GM23248 (cell line): ENCODE measurements at regions not wholly inside any gene's neighbourhood (a gene's known extent, or its start where the extent isn't known, plus 50 kb on each side); places are given as distances from the start of the nearest gene placed in this dataset.
"Not testable (repeated sequence)": the region's sequence is repeated elsewhere in the genome, so short reads cannot be mapped to it uniquely, and the experiment has no call there.

Experiments
- DNase-seq: peaks from one replicate; pipeline ENCODE4 v3.0.0-alpha.2; 2015
- H2AFZ ChIP-seq: fragments of 200-600 bp; sonication (generic); 2 replicates; pipeline ENCODE4 v1.6.1; 2016; ENCODE audit warnings: antibody characterized with exemption
- H3F3A ChIP-seq: fragments of 200-600 bp; sonication (generic); 2 replicates; pipeline ENCODE4 v1.6.1; 2016; ENCODE audit warnings: mild to moderate bottlenecking, antibody characterized with exemption, mixed run types; ENCODE audit not compliant: insufficient read depth
- H3K27ac ChIP-seq: fragments of 200-600 bp; sonication (generic); 2 replicates; pipeline ENCODE4 v1.5.1; 2016; ENCODE audit warnings: mild to moderate bottlenecking
- H3K27me3 ChIP-seq: fragments of 200-600 bp; sonication (generic); replicated peaks from 2 replicates; pipeline ENCODE4 v1.6.1; 2016; ENCODE audit warnings: mild to moderate bottlenecking; ENCODE audit not compliant: insufficient read depth
- H3K36me3 ChIP-seq: fragments of 200-600 bp; sonication (generic); 2 replicates; pipeline ENCODE4 v1.6.1; 2016; ENCODE audit warnings: low read depth, mild to moderate bottlenecking
- H3K4me1 ChIP-seq: fragments of 200-600 bp; sonication (generic); 2 replicates; pipeline ENCODE4 v1.6.1; 2016; ENCODE audit warnings: mild to moderate bottlenecking; ENCODE audit not compliant: insufficient read depth
- H3K4me2 ChIP-seq: fragments of 200-600 bp; sonication (generic); one replicate; pipeline ENCODE4 v1.6.1; 2016; ENCODE audit warnings: mild to moderate bottlenecking; ENCODE audit not compliant: unreplicated experiment
- H3K4me3 ChIP-seq: fragments of 200-600 bp; sonication (generic); 2 replicates; pipeline ENCODE4 v1.5.1; 2016; ENCODE audit warnings: mild to moderate bottlenecking
- H3K79me2 ChIP-seq: fragments of 200-600 bp; sonication (generic); 2 replicates; pipeline ENCODE4 v1.6.1; 2016; ENCODE audit warnings: mild to moderate bottlenecking; ENCODE audit not compliant: insufficient read depth
- H3K9ac ChIP-seq: fragments of 200-600 bp; sonication (generic); 2 replicates; pipeline ENCODE4 v1.6.1; 2016; ENCODE audit warnings: mild to moderate bottlenecking
- H3K9me2 ChIP-seq: fragments of 200-600 bp; sonication (generic); 2 replicates; pipeline ENCODE4 v1.6.1; 2016; ENCODE audit warnings: mixed run types, mild to moderate bottlenecking, moderate library complexity; ENCODE audit not compliant: insufficient read depth
- H3K9me3 ChIP-seq: fragments of 200-600 bp; sonication (generic); one replicate; pipeline ENCODE4 v1.6.1; 2017; ENCODE audit warnings: low read depth
- H4K20me1 ChIP-seq: fragments of 200-600 bp; sonication (generic); 2 replicates; pipeline ENCODE4 v1.6.0; 2016; ENCODE audit not compliant: insufficient read depth
- EZH2 ChIP-seq: fragments of 200-600 bp; sonication (generic); IDR thresholded peaks from 2 replicates; pipeline ENCODE4 v1.6.1; 2018; ENCODE audit warnings: antibody characterized with exemption, mild to moderate bottlenecking; ENCODE audit not compliant: insufficient read depth, poor library complexity, severe bottlenecking
- EZH2phosphoT487 ChIP-seq: fragments of 200-600 bp; sonication (generic); IDR thresholded peaks from 2 replicates; pipeline ENCODE4 v1.6.1; 2018; ENCODE audit warnings: antibody characterized with exemption, moderate library complexity, mild to moderate bottlenecking, low read depth; ENCODE audit not compliant: insufficient read depth
- WGBS, 2 experiments: methylation state at CpG; one replicate each; pipeline ENCODE4 v1.1.6; 2015 to 2017; ENCODE audit warnings: low lambda C conversion rate in 2 of 2, low coverage in 1 of 2; ENCODE audit errors: missing lambda C conversion rate in 2 of 2; 5-methylcytosine and 5-hydroxymethylcytosine counted together
- in situ Hi-C: fragments of 300-500 bp; cut with MboI; formaldehyde crosslinking; loops from 2 replicates; pipeline ENCODE4 v1.15.0; 2020

DNA sequence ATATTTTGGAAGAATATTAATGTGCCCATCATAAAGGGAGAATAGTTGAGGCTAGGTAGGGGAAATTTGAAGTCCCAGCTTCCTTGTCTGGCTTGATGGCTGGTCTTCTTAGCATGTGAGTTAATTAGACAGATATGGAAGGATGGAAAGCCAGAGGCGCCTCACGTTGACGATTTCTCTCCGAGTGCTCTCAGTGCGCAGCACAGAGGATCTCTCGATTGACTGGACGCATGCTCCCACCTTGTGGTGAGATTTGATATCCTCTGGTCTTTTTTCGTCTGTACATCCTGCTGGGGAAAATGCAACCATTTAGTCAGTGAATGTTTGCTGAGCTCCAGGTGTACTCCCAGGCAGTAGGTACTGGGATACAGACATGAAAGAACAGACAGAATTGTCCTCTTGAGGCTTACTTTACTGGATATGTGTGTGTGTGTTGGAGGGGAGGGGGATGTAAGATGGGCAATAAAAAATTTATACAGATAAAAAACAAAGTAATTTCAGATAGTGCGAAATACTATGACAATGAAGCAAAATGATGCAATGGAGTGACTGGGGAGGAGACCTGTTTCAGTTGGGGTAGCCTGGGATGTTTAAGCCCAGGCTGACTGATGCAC lies 66.9 kb upstream of the ZNG1B start:
- Histone ChIP-seq H4K20me1 (no peaks in the 10 kb centered on the region), H2AFZ (peak overlapping the region; percentile 60), H3K27me3 (no peaks in the 10 kb centered on the region), H3K9ac (no peak overlapping the region), H3K4me3 (no peak overlapping the region), H3K4me2 (peak overlapping the region; percentile 38), H3K79me2 (no peaks in the 10 kb centered on the region), H3K4me1 (no peaks in the 10 kb centered on the region), H3K27ac (no peak overlapping the region), H3K36me3 (no peaks in the 10 kb centered on the region), H3K9me2 (no peaks in the 10 kb centered on the region), H3F3A (no peaks in the 10 kb centered on the region), H3K9me3 (no peaks in the 10 kb centered on the region)
- in situ Hi-C loops, result loop anchor here (10.0 to 25.0 kb wide), 2 partner anchors 108 to 166 kb away; no protein-coding TSS in a partner anchor
- no peak for TF ChIP-seq EZH2phosphoT487
- DNase-seq, result peak; percentile 83
- WGBS, 2 experiments, result 13 to 14% methylated on average over 9 of the region's 9 CpGs

- no peak for DNase-seq
- TF ChIP-seq EZH2, result no peak
- TF ChIP-seq EZH2phosphoT487, result no peak
- Histone ChIP-seq H3K27me3 (no peaks in the 10 kb centered on the region), H3K4me1 (no peaks in the 10 kb centered on the region), H4K20me1 (no peaks in the 10 kb centered on the region), H3K27ac (no peak overlapping the region), H3K4me2 (peak overlapping the region; percentile 38), H3K9ac (no peak overlapping the region), H3K36me3 (no peaks in the 10 kb centered on the region), H3F3A (no peaks in the 10 kb centered on the region), H3K79me2 (no peaks in the 10 kb centered on the region), H3K4me3 (no peak overlapping the region), H3K9me3 (no peaks in the 10 kb centered on the region), H3K9me2 (no peaks in the 10 kb centered on the region), H2AFZ (peak overlapping the region; percentile 60)
- 56 to 62% methylated on average over 5 of the region's 5 CpGs for WGBS, 2 experiments
- in situ Hi-C loops, result loop anchor here (10.0 to 25.0 kb wide), 2 partner anchors 108 to 165 kb away; no protein-coding TSS in a partner anchor
Observed at GRCh38 chr2:113370030-113370429, 67.5 kb upstream of the ZNG1B start.

- H3K9me2 ChIP-seq, H3K9ac ChIP-seq, H3K79me2 ChIP-seq, H2AFZ ChIP-seq, H4K20me1 ChIP-seq, DNase-seq, H3K36me3 ChIP-seq, H3K27me3 ChIP-seq, H3K9me3 ChIP-seq, H3K4me2 ChIP-seq, H3K27ac ChIP-seq, H3K4me1 ChIP-seq, H3K4me3 ChIP-seq, H3F3A ChIP-seq: not testable (repeated sequence)
- in situ Hi-C loops, result loop anchor here (25.0 kb wide), 1 partner anchor 106 kb away; no protein-coding TSS in a partner anchor
Observed at GRCh38 chr2:113368581-113368980, 68.9 kb upstream of the ZNG1B start.

DNA sequence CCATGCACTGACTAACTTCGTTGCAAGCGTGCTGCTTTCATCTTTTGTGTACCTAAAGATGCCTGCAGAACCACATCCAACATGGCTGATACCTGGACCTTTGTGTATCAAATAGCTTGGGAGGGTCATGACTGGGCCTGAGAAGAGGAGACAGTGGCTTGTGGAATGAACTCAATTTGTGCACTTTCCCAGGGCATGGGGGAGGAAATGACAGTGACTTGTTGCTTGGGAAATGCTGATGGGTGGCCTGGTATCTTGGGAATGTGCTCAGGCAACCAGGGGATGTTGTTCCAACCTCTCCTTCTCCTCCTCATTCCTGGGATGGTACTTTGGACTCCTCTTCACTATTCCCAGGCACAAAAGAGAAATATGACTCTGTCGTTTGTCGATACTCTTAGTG lies 70.7 kb upstream of the ZNG1B start:
- not testable (repeated sequence) for H2AFZ ChIP-seq, H3K4me3 ChIP-seq, H3K36me3 ChIP-seq, H3K27me3 ChIP-seq, DNase-seq, H3K4me2 ChIP-seq, H3K79me2 ChIP-seq, H3K9me2 ChIP-seq, H3K9me3 ChIP-seq, H3K9ac ChIP-seq, H4K20me1 ChIP-seq, H3K27ac ChIP-seq, H3K4me1 ChIP-seq, H3F3A ChIP-seq
- WGBS, 2 experiments, result 90% methylated on average over 4 of the region's 4 CpGs
- in situ Hi-C loops, result loop anchor here (25.0 kb wide), 1 partner anchor 105 kb away; no protein-coding TSS in a partner anchor

GRCh38 chr2:113365791-113366190 lies 71.7 kb upstream of the ZNG1B start:
- H2AFZ ChIP-seq, H3K4me3 ChIP-seq, H3K9me3 ChIP-seq, H3K9ac ChIP-seq, H3K36me3 ChIP-seq, H3K27me3 ChIP-seq, H3K4me2 ChIP-seq, H4K20me1 ChIP-seq, H3K4me1 ChIP-seq, H3F3A ChIP-seq, DNase-seq, H3K27ac ChIP-seq, H3K9me2 ChIP-seq, H3K79me2 ChIP-seq: not testable (repeated sequence)
- in situ Hi-C loops, result loop anchor here (25.0 kb wide), 1 partner anchor 103 kb away; no protein-coding TSS in a partner anchor
- WGBS, 2 experiments, result 96 to 97% methylated on average over 2 of the region's 2 CpGs

- H3K4me3 ChIP-seq, H3K9ac ChIP-seq, DNase-seq, H3K27ac ChIP-seq, H3K9me3 ChIP-seq, H3K9me2 ChIP-seq, H4K20me1 ChIP-seq, H2AFZ ChIP-seq, H3K4me2 ChIP-seq, H3K79me2 ChIP-seq, H3F3A ChIP-seq, H3K4me1 ChIP-seq, H3K36me3 ChIP-seq, H3K27me3 ChIP-seq: not testable (repeated sequence)
- in situ Hi-C loops, result loop anchor here (25.0 kb wide), 1 partner anchor 103 kb away; no protein-coding TSS in a partner anchor
Observed at GRCh38 chr2:113365290-113365689, 72.2 kb upstream of the ZNG1B start.
